Fibroblast of mammary gland (primary cell): ENCODE measurements at regions not wholly inside any gene's neighbourhood (a gene's known extent, or its start where the extent isn't known, plus 50 kb on each side); places are given as distances from the start of the nearest gene placed in this dataset.
"Not testable (repeated sequence)": the region's sequence is repeated elsewhere in the genome, so short reads cannot be mapped to it uniquely, and the experiment has no call there.

Experiments used
- DNase-seq: peaks from one replicate; pipeline ENCODE4 v3.0.0-alpha.2; 2010; ENCODE audit warnings: low read depth
- H3K4me3 ChIP-seq: 2 replicates; pipeline ENCODE4 v1.5.1; 2011; ENCODE audit warnings: low read depth, mild to moderate bottlenecking, low read length, moderate library complexity; ENCODE audit not compliant: control insufficient read depth
- CTCF ChIP-seq: conservative IDR thresholded peaks from 2 replicates; pipeline ENCODE4 v1.5.1; 2011; ENCODE audit warnings: low read depth, low read length, inconsistent platforms; ENCODE audit not compliant: control insufficient read depth, insufficient read depth

- no peak overlapping the region for H3K4me3 ChIP-seq
- no peak for TF ChIP-seq CTCF
- DNase-seq: no peak
These were observed 79.9 kb upstream of the KCNA1 start for GRCh38 chr12:4829793-4830162.

- TF ChIP-seq CTCF: no peak
- H3K4me3 ChIP-seq: no peak overlapping the region
These were observed 79.0 kb upstream of the KCNA1 start for GRCh38 chr12:4830556-4831210.

GRCh38 chr12:4833053-4833452, 76.7 kb upstream of the KCNA1 start:
- H3K4me3 ChIP-seq: no peak overlapping the region
- no peak for DNase-seq
- no peak for TF ChIP-seq CTCF

More at GRCh38 chr12:4830556-4831210, 79.0 kb upstream of the KCNA1 start:
- no peak for DNase-seq

GRCh38 chr12:4833524-4833923, 76.2 kb upstream of the KCNA1 start:
- TF ChIP-seq CTCF: no peak
- no peak for DNase-seq
- no peak overlapping the region for H3K4me3 ChIP-seq

- H3K4me3 ChIP-seq, DNase-seq: not testable (repeated sequence)
These were observed 67.3 kb upstream of the KCNA1 start for GRCh38 chr12:4842401-4842800.

- no peak overlapping the region for H3K4me3 ChIP-seq
- no peak for TF ChIP-seq CTCF
- DNase-seq: no peak
These were observed 65.8 kb upstream of the KCNA1 start for GRCh38 chr12:4843907-4844306.

- no peak for DNase-seq
- no peak for TF ChIP-seq CTCF
- no peak overlapping the region for H3K4me3 ChIP-seq
These were observed 62.0 kb upstream of the KCNA1 start for GRCh38 chr12:4847713-4848112.
